BE2C (cell line): ENCODE measurements at regions not wholly inside any gene's neighbourhood (a gene's known extent, or its start where the extent isn't known, plus 50 kb on each side); places are given as distances from the start of the nearest gene placed in this dataset.

ENCODE experiments used
- DNase-seq: peaks from one replicate; pipeline ENCODE4 v3.0.0-alpha.2; 2020
- H3K27me3 ChIP-seq: fragments of 250-450 bp; sonication (Bioruptor Pico); 2 replicates; pipeline ENCODE4 v1.5.1; 2020; ENCODE audit warnings: mild to moderate bottlenecking
- H3K36me3 ChIP-seq: fragments of 250-450 bp; sonication (Bioruptor Pico); 2 replicates; pipeline ENCODE4 v1.5.1; 2020; ENCODE audit warnings: mild to moderate bottlenecking
- H3K4me1 ChIP-seq: fragments of 250-450 bp; sonication (Bioruptor Pico); 2 replicates; pipeline ENCODE4 v1.5.1; 2020
- H3K4me3 ChIP-seq: 2 replicates; pipeline ENCODE4 v1.5.1; 2011; ENCODE audit warnings: low read depth, low read length
- H3K9me3 ChIP-seq: fragments of 250-450 bp; sonication (Bioruptor Pico); 2 replicates; pipeline ENCODE4 v1.5.1; 2020
- CTCF ChIP-seq: IDR thresholded peaks from 2 replicates; pipeline ENCODE4 v1.5.1; 2012; ENCODE audit warnings: mild to moderate bottlenecking, low read depth, low read length

DNA sequence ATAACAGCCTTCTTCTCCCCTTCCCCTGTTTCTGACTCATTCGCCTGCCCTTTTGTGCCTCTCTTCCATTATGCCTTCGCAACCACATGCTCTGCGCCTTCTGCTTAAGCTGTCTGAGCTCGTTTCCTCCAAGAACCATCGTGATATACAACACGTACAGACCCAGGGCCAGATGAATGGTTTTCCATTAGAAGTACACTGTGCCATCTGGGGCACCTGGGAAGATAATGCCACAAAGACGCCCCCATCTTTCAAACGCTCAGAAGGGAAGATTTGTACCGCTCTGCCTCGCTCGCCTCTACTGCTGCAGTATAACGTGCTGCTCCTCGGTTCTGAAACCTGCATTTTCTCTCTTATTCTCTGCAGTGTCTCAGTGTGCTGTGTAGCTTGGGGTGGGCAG, 470.9 kb upstream of the STXBP6 start:
- TF ChIP-seq CTCF: no peak
- Histone ChIP-seq H3K36me3 (no peaks in the 10 kb centered on the region), H3K4me1 (no peaks in the 10 kb centered on the region), H3K9me3 (no peaks in the 10 kb centered on the region), H3K4me3 (no peak overlapping the region), H3K27me3 (no peaks in the 10 kb centered on the region)
- no peak for DNase-seq

DNA sequence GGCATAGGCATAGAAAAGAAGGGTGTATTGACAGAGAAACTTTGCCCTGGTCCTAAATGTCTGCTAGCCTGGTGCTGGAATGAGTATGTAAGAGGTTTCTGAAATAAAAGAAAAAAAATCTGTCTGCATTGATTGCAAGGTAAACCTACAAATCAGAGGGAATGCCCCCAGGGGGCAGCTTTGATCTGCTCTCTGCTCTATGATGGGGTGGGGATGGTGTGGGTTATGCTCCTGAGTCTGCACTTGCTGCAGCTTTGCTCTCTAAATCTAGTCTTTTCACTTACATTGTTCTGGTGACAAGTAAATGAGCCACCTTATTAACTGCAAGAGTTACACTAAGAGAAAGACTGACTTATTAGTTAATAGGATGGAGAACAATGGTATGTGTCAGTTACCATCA, 468.4 kb upstream of the STXBP6 start:
- TF ChIP-seq CTCF: no peak
- no peaks in the 10 kb centered on the region for H3K9me3 ChIP-seq
- no peaks in the 10 kb centered on the region for H3K4me1 ChIP-seq
- H3K27me3 ChIP-seq: no peaks in the 10 kb centered on the region
- no peak for DNase-seq
- no peak overlapping the region for H3K4me3 ChIP-seq
- H3K36me3 ChIP-seq: no peaks in the 10 kb centered on the region

GRCh38 chr14:25516838-25517237, 466.9 kb upstream of the STXBP6 start:
- no peaks in the 10 kb centered on the region for H3K4me1 ChIP-seq
- no peak for DNase-seq
- no peaks in the 10 kb centered on the region for H3K27me3 ChIP-seq
- H3K4me3 ChIP-seq: no peak overlapping the region
- no peaks in the 10 kb centered on the region for H3K36me3 ChIP-seq
- TF ChIP-seq CTCF: no peak
- H3K9me3 ChIP-seq: no peaks in the 10 kb centered on the region

DNA sequence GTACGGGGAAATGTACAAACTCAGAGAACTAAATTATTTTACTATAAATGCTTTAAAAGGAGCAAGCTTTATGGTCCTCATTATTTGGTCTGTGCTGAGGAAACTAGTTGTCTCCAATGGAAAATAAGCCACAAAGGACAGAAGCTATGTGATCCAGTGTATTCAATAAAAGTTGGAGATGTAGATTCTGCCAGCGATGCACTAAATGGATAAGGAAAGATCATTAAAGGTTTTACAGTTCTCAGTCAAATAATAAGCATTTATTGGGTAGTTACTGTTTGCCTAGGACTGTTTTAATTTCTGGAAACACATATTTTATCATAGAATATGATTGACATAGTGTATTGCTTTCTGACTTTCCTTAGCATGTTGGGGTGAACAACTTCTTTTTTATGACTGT, 458.9 kb upstream of the STXBP6 start:
- no peak for DNase-seq
- Histone ChIP-seq H3K27me3 (no peaks in the 10 kb centered on the region), H3K9me3 (no peaks in the 10 kb centered on the region), H3K36me3 (no peaks in the 10 kb centered on the region), H3K4me3 (no peak overlapping the region), H3K4me1 (no peaks in the 10 kb centered on the region)
- no peak for TF ChIP-seq CTCF

GRCh38 chr14:25501749-25502148, 451.8 kb upstream of the STXBP6 start:
- no peaks in the 10 kb centered on the region for H3K27me3 ChIP-seq
- no peak for TF ChIP-seq CTCF
- no peaks in the 10 kb centered on the region for H3K4me1 ChIP-seq
- no peaks in the 10 kb centered on the region for H3K36me3 ChIP-seq
- H3K4me3 ChIP-seq: no peak overlapping the region
- no peak for DNase-seq
- no peaks in the 10 kb centered on the region for H3K9me3 ChIP-seq

GRCh38 chr14:25488961-25489360, 439.0 kb upstream of the STXBP6 start:
- Histone ChIP-seq H3K4me3 (no peak overlapping the region), H3K36me3 (no peaks in the 10 kb centered on the region), H3K4me1 (no peaks in the 10 kb centered on the region), H3K9me3 (no peaks in the 10 kb centered on the region), H3K27me3 (no peaks in the 10 kb centered on the region)
- no peak for TF ChIP-seq CTCF
- DNase-seq: no peak
